NCI-H146 (cell line): ENCODE measurements at regions not wholly inside any gene's neighbourhood (a gene's known extent, or its start where the extent isn't known, plus 50 kb on each side); places are given as distances from the start of the nearest gene placed in this dataset.

Source experiments
- DNase-seq: peaks from one replicate; lab custom pipeline; 2025; lab: John Stamatoyannopoulos, UW

DNA sequence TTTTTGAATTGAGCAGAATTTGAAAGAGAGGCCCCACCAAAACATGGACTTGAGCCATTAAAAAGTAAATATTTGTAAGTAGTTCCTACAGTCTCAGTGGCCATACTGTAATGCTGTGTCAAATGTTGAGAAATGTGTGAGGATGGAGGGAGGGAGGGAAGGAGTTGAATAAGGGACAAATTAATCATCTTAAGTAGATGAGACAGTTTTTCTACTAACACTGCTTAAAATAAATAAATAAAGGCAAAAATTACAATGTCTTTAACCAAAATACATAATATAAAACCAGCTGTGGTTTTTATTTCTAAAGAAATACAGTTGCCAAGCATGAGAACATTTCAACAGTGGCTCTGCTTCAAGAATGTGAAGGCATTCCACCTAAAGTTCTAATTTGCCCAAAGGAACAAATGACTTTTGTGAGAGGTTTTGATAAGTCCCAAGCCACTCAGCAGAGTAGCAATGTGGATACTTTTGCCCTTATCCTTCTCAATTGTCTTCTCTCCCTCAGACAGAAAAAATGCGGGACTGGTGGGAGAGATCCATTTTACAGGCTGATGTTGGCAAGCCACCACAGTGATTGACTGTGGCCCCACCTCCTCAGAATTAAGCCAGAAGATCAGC is 427.0 kb upstream of the RARB start:
- DNase-seq = no peak

DNA sequence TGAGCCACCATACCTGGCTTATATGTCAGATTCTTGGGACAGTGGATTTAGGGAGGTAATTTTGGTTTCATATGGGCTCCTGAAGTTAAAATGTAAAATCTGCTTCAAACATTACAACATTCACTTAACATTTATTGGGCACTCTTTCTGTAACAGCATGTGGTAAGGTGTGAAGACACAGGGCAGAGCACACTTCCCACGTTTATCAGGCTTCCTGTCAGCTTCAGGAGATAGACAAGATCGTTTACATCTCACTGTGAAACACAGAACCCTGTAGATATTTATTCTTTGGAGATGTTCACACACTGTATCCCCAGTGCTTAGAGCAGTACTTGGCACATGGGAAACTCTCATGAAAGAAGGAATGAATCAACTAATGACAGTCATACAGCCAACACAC is 426.0 kb upstream of the RARB start:
- no peak for DNase-seq

- DNase-seq = no peak
Observed at GRCh38 chr3:25007974-25008658, 419.9 kb upstream of the RARB start.

DNA sequence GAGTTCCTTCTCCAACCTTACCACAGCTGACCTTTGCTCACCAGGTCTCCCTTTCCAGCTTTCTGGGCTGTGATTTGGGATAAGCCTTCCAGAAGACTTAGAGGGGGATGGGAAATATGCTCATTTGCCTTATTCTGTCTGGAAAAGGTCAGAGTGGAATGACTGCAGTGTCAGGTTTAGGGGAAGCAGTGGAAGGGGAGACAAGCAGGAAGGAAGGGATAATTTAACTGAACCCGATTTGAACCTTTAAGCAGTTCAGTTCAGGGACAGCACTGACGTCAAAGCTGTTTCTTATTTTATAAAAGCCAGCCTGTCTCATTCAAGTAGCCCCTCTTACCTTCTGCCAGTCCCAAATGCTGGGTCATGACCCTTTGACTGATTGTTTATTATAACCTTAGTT is 418.4 kb upstream of the RARB start:
- DNase-seq = no peak

- DNase-seq = no peak
Observed at GRCh38 chr3:25015599-25015998, 412.5 kb upstream of the RARB start.

GRCh38 chr3:25018909-25019308 is 409.2 kb upstream of the RARB start:
- no peak for DNase-seq

DNA sequence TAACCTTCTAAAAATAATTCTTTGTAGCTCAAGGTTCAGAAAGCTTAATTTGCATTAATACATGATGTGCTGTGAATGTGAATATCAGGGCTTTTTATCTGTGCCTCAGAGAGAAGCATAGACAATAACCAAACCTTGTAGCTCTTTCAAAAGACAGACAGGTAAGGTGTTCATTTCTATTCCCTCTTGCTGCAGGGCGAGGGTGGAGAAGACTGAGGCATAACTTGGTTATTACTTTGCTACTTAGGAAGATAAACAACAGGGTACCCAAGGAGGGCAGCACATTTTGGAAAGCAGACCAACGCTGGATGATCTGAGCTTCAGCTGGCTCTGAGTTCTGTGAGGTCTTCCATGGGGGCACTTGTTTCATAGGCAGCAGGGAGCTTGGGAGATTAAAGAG is 408.6 kb upstream of the RARB start:
- DNase-seq = no peak

DNA sequence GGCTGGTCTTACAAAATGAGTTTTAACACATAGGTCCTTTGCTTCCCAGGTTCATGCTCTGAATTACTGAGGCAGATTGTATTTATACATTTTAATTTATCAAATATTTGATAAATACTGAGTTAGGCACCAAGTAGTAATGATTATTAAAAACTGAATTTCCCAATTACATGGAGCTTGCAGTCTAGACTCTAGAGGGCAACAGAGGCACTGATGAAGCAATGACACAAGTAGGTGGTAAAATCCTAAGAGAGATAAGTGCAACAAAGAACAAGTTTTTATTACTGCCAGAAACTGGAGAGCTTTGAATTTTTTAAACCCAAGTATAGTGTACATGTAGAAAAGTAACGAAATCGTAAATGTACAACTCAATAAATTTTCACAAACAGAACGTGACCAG is 406.2 kb upstream of the RARB start:
- no peak for DNase-seq

GRCh38 chr3:25023876-25024275 is 404.2 kb upstream of the RARB start:
- no peak for DNase-seq

- no peak for DNase-seq
Observed at GRCh38 chr3:25025236-25025635, 402.8 kb upstream of the RARB start.

DNA sequence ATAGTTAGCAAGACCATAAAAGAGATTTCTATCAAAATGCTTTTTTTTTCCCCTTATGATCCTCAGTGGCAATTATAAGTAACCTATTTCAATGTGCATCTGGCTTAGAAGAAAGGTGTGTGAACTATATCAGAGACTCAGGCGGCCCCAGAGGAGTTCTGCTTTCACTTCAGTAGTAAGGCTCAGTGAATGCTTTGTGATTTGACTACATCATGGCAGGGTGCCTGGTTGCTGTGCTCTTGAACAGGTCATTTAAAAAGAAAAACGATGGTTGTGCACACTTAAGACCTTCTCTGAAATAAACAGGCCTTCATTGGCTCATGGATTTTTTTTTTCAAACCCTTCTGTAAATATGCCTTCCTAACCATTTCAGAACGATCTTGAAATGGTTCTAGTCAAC is 400.4 kb upstream of the RARB start:
- DNase-seq = no peak

DNA sequence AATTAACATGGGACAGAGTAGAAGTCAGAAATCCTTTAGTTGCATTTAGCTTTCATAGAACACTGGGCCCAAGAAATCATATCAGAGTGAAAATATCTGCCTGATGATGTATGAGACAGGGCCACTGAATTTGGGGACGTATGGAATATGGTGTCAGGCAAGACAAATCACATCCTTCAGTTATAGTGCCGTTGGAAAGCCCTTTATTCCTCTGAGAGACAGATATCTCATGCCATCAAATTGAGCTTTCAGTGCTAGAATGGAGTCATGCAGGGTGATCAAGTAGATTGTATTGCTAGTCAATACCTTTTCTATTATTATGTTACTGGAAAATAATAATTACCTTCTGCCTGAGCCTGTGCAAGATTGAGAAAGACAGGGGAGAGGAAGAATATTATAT is 398.2 kb upstream of the RARB start:
- DNase-seq = no peak

GRCh38 chr3:25032344-25032743 is 395.7 kb upstream of the RARB start:
- DNase-seq = no peak

DNA sequence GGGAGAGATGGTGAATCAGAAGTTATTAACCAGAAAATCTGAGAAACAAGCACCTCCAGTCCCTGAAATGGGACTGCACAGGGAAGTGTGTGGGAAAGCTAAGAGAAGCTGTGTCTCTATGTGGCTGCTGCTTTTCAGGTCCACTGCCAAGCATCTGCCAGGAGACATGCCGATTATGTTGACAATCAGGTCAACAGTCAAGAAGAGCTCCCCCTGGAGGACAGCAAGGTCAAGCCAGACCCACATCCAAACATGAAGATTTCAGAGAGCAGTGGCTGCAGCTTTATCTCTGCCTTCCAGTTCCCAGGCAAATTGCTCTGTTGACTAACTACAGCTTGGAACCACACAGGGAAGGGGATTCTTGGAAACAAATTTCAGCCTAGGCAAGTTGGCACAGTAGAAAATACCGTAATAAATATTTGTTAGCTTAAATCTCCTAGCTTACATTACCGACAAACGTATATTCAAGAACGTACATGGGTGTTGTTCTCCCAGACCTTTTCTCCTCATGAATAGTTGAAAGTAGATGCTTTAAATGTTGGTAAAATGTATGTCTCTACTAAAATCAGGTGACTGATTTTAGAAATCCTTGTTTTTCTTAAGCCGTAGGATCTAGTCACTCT is 394.5 kb upstream of the RARB start:
- peak; percentile 30 for DNase-seq

- no peak for DNase-seq
Observed at GRCh38 chr3:25035526-25035925, 392.5 kb upstream of the RARB start.

DNA sequence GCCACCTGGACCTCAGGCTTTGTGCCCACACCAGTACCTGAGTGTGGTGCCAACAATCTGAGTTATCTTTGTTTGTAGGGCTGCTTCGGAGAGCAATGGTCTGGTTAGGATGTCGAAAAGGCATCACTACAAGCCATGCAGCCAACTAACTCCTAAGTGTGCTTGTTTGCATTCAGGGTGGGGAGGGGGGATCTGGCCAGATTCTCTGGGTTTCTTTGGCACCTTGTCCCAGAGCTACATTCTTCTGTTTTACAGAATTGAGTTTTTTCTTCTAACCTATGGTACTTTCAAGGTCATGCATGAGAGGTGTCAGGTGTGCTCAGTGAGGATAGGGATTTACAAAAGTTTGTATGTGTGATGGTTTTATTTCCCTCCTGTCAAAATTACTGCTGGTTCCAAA is 391.4 kb upstream of the RARB start:
- DNase-seq = no peak

- DNase-seq = no peak
Observed at GRCh38 chr3:25037049-25037547, 391.0 kb upstream of the RARB start.

- DNase-seq = no peak
Observed at GRCh38 chr3:25038271-25038670, 389.8 kb upstream of the RARB start.

DNA sequence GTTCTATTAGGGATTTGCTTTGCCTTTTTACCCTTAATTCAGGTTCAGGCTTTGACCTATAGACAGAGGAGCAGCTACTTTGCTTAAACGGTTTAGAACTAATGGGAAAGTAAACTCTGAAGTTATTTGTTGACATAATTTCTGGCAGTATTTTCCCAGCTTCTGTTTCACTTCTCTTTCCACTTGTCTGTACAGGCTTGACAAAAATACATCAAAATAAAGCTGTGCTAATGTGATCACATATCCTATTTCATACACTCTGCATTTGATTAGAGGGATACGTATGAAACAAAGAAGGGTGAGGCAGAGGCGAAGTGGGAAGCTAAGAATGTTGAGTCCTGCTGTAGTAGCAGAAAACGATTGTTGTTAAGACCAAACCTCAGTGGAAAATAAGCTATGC is 389.1 kb upstream of the RARB start:
- DNase-seq = no peak

DNA sequence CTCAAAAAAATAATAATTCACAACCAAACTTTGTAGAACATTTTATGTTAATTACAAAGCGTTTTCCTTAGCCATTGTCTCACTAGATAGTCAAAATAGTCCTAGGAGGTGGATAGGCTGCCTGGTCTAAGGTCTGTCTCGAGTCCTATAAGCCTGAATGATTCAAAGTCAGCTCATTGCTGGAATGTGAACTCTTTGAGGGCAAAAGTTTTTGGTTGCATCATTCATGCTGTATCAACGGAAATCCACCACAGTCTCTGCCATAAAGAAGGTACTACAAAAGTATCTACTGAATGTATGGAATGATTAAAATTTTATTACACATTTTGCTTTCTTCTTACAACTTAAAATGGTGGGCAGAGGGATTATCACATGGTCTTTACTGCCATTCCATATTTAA is 387.3 kb upstream of the RARB start:
- DNase-seq = no peak

- no peak for DNase-seq
Observed at GRCh38 chr3:25041871-25042584, 386.0 kb upstream of the RARB start.

DNA sequence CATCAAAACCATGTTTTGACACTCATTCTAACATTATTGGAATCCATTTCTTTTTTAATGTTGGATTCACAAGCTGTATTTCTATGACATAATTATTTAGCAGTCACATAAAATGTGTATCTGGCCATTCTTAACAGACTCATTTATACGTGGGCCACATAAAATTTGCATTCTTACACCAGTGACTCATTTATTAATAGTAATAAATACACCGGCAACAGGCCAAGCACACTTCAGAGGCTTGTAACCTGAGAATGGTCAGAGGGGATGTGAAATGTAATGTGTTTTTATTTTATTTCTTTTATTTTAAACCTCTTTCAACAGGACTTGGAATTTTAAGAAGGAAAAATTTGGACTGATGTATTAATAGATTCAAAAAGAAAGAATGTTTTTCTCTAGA is 384.9 kb upstream of the RARB start:
- no peak for DNase-seq

GRCh38 chr3:25043749-25044148 is 384.3 kb upstream of the RARB start:
- no peak for DNase-seq
